HG03095 (cell line): ENCODE measurements at regions not wholly inside any gene's neighbourhood (a gene's known extent, or its start where the extent isn't known, plus 50 kb on each side); places are given as distances from the start of the nearest gene placed in this dataset.
"Not testable (repeated sequence)": the region's sequence is repeated elsewhere in the genome, so short reads cannot be mapped to it uniquely, and the experiment has no call there.

ENCODE experiments used
- ATAC-seq: cut with Tn5 transposase; IDR thresholded peaks from one replicate; pipeline ENCODE4 v1.9.1; 2021; ENCODE audit warnings: moderate library complexity; ENCODE audit not compliant: unreplicated experiment

GRCh38 chr13:42474954-42475353, 99.0 kb upstream of the TNFSF11 start:
- no peak for ATAC-seq

GRCh38 chr13:42477596-42478190, 96.3 kb upstream of the TNFSF11 start:
- no peak for ATAC-seq

GRCh38 chr13:42478531-42479156, 95.3 kb upstream of the TNFSF11 start:
- no peak for ATAC-seq

- no peak for ATAC-seq
These were observed 89.6 kb upstream of the TNFSF11 start for GRCh38 chr13:42484386-42484785.

GRCh38 chr13:42485272-42485671, 88.7 kb upstream of the TNFSF11 start:
- ATAC-seq = no peak

- ATAC-seq = no peak
These were observed 87.2 kb upstream of the TNFSF11 start for GRCh38 chr13:42486711-42487198.

- no peak for ATAC-seq
These were observed 86.7 kb upstream of the TNFSF11 start for GRCh38 chr13:42487221-42487620.

GRCh38 chr13:42490676-42491075, 83.3 kb upstream of the TNFSF11 start:
- ATAC-seq = no peak

- no peak for ATAC-seq
These were observed 81.5 kb upstream of the TNFSF11 start for GRCh38 chr13:42492372-42492920.

- ATAC-seq = no peak
These were observed 79.8 kb upstream of the TNFSF11 start for GRCh38 chr13:42494157-42494556.

- no peak for ATAC-seq
These were observed 78.7 kb upstream of the TNFSF11 start for GRCh38 chr13:42495255-42495654.

- no peak for ATAC-seq
These were observed 78.2 kb upstream of the TNFSF11 start for GRCh38 chr13:42495751-42496150.

- not testable (repeated sequence) for ATAC-seq
These were observed 76.9 kb upstream of the TNFSF11 start for GRCh38 chr13:42496926-42497554.

- ATAC-seq = peak; percentile 92
These were observed 76.2 kb upstream of the TNFSF11 start for GRCh38 chr13:42497798-42498197.

GRCh38 chr13:42498521-42498920, 75.4 kb upstream of the TNFSF11 start:
- no peak for ATAC-seq
